ENCODE measurements at regions not wholly inside any gene's neighbourhood (a gene's known extent, or its start where the extent isn't known, plus 50 kb on each side); places are given as distances from the start of the nearest gene placed in this dataset.

GRCh38 chr12:30330565-30330964 is 365.1 kb downstream of the IPO8 start:
- no peak for TF ChIP-seq POLR2A (IDR thresholded peaks at IDR 0.05)
- no peak for TF ChIP-seq POLR2AphosphoS5 (IDR thresholded peaks at IDR 0.05)
- TF ChIP-seq CTCF (IDR thresholded peaks at IDR 0.05): no peak
- no peak for TF ChIP-seq EP300 (IDR thresholded peaks at IDR 0.05)

Measured in suprapubic skin (tissue), 4 donors.